IMR-90 (cell line): ENCODE measurements at regions not wholly inside any gene's neighbourhood (a gene's known extent, or its start where the extent isn't known, plus 50 kb on each side); places are given as distances from the start of the nearest gene placed in this dataset.

Experiments
- ATAC-seq: fragments of 200-7000 bp; cut with Tn5 transposase; 2 replicates; pipeline ENCODE4 v1.9.1; 2020; ENCODE audit warnings: low read depth, mild to moderate bottlenecking, moderate library complexity
- BruUV-seq: library from RNA; stranded (reverse); fragments of 400-500 nt; replicated peaks from 2 replicates; lab custom pipeline; 2021; lab: Mats Ljungman, UMichigan
- CTCF ChIA-PET: fragments of 300-600 bp; formaldehyde crosslinking; extraction: SDS; loops from one replicate; lab custom pipeline; 2021; ENCODE audit warnings: antibody characterized with exemption; lab: Yijun Ruan, JAX
- POLR2A ChIA-PET: fragments of 300-600 bp; sonication (Branson Sonifier 250); formaldehyde crosslinking; loops from one replicate; lab custom pipeline; 2022; ENCODE audit warnings: antibody characterized with exemption; ENCODE audit not compliant: unreplicated experiment; lab: Charles Lee
- DNase-seq: peaks from one replicate; pipeline ENCODE4 v3.0.0; 2013
- H2AFZ ChIP-seq: replicated peaks from 2 replicates; pipeline ENCODE3; 2013; ENCODE audit warnings: low read length, mild to moderate bottlenecking; ENCODE audit not compliant: poor library complexity
- H2AK5ac ChIP-seq: 2 replicates; pipeline ENCODE4 v1.6.1; 2013; ENCODE audit warnings: low read depth, low read length, inconsistent platforms
- H2AK9ac ChIP-seq: replicated peaks from 2 replicates; pipeline ENCODE3; 2013; ENCODE audit warnings: mild to moderate bottlenecking, low read depth, low read length, moderate library complexity; ENCODE audit not compliant: poor library complexity
- H2BK120ac ChIP-seq: 2 replicates; pipeline ENCODE4 v1.6.1; 2013; ENCODE audit warnings: low read depth, low read length, inconsistent platforms
- H2BK15ac ChIP-seq: 3 replicates; pipeline ENCODE4 v1.6.1; 2013; ENCODE audit warnings: low read depth, low read length, inconsistent platforms
- H2BK20ac ChIP-seq: 2 replicates; pipeline ENCODE4 v1.6.1; 2013; ENCODE audit warnings: low read depth, mild to moderate bottlenecking, inconsistent platforms, low read length, moderate library complexity
- H2BK5ac ChIP-seq: 2 replicates; pipeline ENCODE4 v1.6.1; 2013; ENCODE audit warnings: mild to moderate bottlenecking, low read depth, low read length, inconsistent platforms; ENCODE audit not compliant: poor library complexity, severe bottlenecking
- H3K14ac ChIP-seq: replicated peaks from 2 replicates; pipeline ENCODE4 v1.6.1; 2013; ENCODE audit warnings: low read depth, low read length, inconsistent platforms
- H3K18ac ChIP-seq: 2 replicates; pipeline ENCODE4 v1.6.1; 2013; ENCODE audit warnings: low read depth, low read length, control low read depth
- H3K23ac ChIP-seq: 2 replicates; pipeline ENCODE4 v1.6.1; 2013; ENCODE audit warnings: low read depth, low read length, inconsistent platforms
- H3K27ac ChIP-seq: 2 replicates; pipeline ENCODE4 v1.5.1; 2013; ENCODE audit warnings: mild to moderate bottlenecking, control low read depth, low read length; ENCODE audit not compliant: insufficient read depth
- H3K27me3 ChIP-seq: 2 replicates; pipeline ENCODE4 v1.6.1; 2013; ENCODE audit warnings: low read length; ENCODE audit not compliant: control insufficient read depth, insufficient read depth
- H3K36me3 ChIP-seq: 2 replicates; pipeline ENCODE4 v1.6.1; 2013; ENCODE audit warnings: low read length, mixed read lengths; ENCODE audit not compliant: control insufficient read depth, insufficient read depth
- H3K4ac ChIP-seq: 2 replicates; pipeline ENCODE4 v1.6.1; 2013; ENCODE audit warnings: low read depth, low read length, inconsistent platforms
- H3K4me1 ChIP-seq: 2 replicates; pipeline ENCODE4 v1.6.1; 2013; ENCODE audit warnings: low read length, mixed read lengths; ENCODE audit not compliant: control insufficient read depth, insufficient read depth
- H3K4me2 ChIP-seq: 2 replicates; pipeline ENCODE4 v1.6.1; 2013; ENCODE audit warnings: low read depth, mild to moderate bottlenecking, control low read depth, low read length, moderate library complexity
- H3K4me3 ChIP-seq: 2 replicates; pipeline ENCODE4 v1.5.1; 2013; ENCODE audit warnings: low read depth, mild to moderate bottlenecking, control low read depth, low read length, moderate library complexity; ENCODE audit not compliant: insufficient read depth
- H3K56ac ChIP-seq: 2 replicates; pipeline ENCODE4 v1.6.1; 2013; ENCODE audit warnings: low read length, inconsistent platforms; ENCODE audit not compliant: insufficient read depth; ENCODE audit errors: extremely low read depth
- H3K79me1 ChIP-seq, 2 experiments: 2 replicates each; pipeline ENCODE4 v1.6.1; 2013; ENCODE audit warnings: low read length in 2 of 2, inconsistent platforms in 1 of 2, low read depth in 1 of 2
- H3K9ac ChIP-seq: 2 replicates; pipeline ENCODE4 v1.6.1; 2013; ENCODE audit warnings: low read depth, low read length, control low read depth
- H3K9me1 ChIP-seq: 2 replicates; pipeline ENCODE4 v1.6.1; 2013; ENCODE audit warnings: low read length, inconsistent platforms; ENCODE audit not compliant: insufficient read depth
- H3K9me3 ChIP-seq: 2 replicates; pipeline ENCODE4 v1.6.1; 2013; ENCODE audit warnings: low read length; ENCODE audit not compliant: control insufficient read depth, insufficient read depth
- H4K20me1 ChIP-seq: 2 replicates; pipeline ENCODE4 v1.6.1; 2013; ENCODE audit warnings: low read length, inconsistent platforms; ENCODE audit not compliant: insufficient read depth
- H4K5ac ChIP-seq: 2 replicates; pipeline ENCODE4 v1.6.1; 2013; ENCODE audit warnings: mild to moderate bottlenecking, low read depth, low read length, control low read depth
- H4K8ac ChIP-seq, 2 experiments: 2 replicates each; pipeline ENCODE4 v1.6.1; 2013; ENCODE audit warnings: low read depth in 2 of 2, low read length in 2 of 2, control low read depth in 1 of 2, inconsistent platforms in 1 of 2
- H4K91ac ChIP-seq: 2 replicates; pipeline ENCODE4 v1.6.1; 2013; ENCODE audit warnings: low read depth, low read length, inconsistent platforms; ENCODE audit not compliant: insufficient read depth
- BHLHE40 ChIP-seq: fragments of 150-350 bp; IDR thresholded peaks from 2 replicates; pipeline ENCODE4 v1.6.1; 2016; ENCODE audit warnings: mild to moderate bottlenecking, low read depth, low read length
- CEBPB ChIP-seq: IDR thresholded peaks from 2 replicates; pipeline ENCODE4 v1.6.1; 2012; ENCODE audit warnings: low read depth, low read length, improper control_type of control experiment
- CHD1 ChIP-seq: IDR thresholded peaks from 2 replicates; pipeline ENCODE4 v1.6.1; 2012; ENCODE audit warnings: low read depth, low read length, improper control_type of control experiment
- CTCF ChIP-seq: conservative IDR thresholded peaks from 2 replicates; pipeline ENCODE4 v1.5.1; 2012; ENCODE audit warnings: mild to moderate bottlenecking, low read depth, low read length, improper control_type of control experiment
- ELK1 ChIP-seq: fragments of 150-350 bp; IDR thresholded peaks from 2 replicates; pipeline ENCODE4 v1.6.1; 2016; ENCODE audit warnings: low read depth, mild to moderate bottlenecking, low read length, moderate library complexity, borderline replicate concordance
- FOS ChIP-seq: fragments of 150-350 bp; IDR thresholded peaks from 2 replicates; pipeline ENCODE4 v1.6.1; 2016; ENCODE audit warnings: low read depth, low read length
- MAFK ChIP-seq: IDR thresholded peaks from 2 replicates; pipeline ENCODE4 v1.6.1; 2012; ENCODE audit warnings: low read depth, low read length, improper control_type of control experiment
- MAZ ChIP-seq: IDR thresholded peaks from 2 replicates; pipeline ENCODE4 v1.6.1; 2012; ENCODE audit warnings: low read depth, mild to moderate bottlenecking, low read length, improper control_type of control experiment, moderate library complexity, borderline replicate concordance
- MXI1 ChIP-seq: IDR thresholded peaks from 2 replicates; pipeline ENCODE4 v1.6.1; 2012; ENCODE audit warnings: low read depth, mild to moderate bottlenecking, low read length, moderate library complexity, borderline replicate concordance
- NFE2L2 ChIP-seq: fragments of 150-350 bp; IDR thresholded peaks from 2 replicates; pipeline ENCODE4 v1.6.1; 2016; ENCODE audit warnings: low read depth, mild to moderate bottlenecking, low read length
- RAD21 ChIP-seq: IDR thresholded peaks from 2 replicates; pipeline ENCODE4 v1.6.1; 2012; ENCODE audit warnings: low read length, improper control_type of control experiment
- RCOR1 ChIP-seq: IDR thresholded peaks from 2 replicates; pipeline ENCODE4 v1.6.1; 2012; ENCODE audit warnings: mild to moderate bottlenecking, low read length, improper control_type of control experiment; ENCODE audit not compliant: insufficient replicate concordance
- RFX5 ChIP-seq: IDR thresholded peaks from 2 replicates; pipeline ENCODE4 v1.8.0; 2012; ENCODE audit warnings: low read depth, mild to moderate bottlenecking, low read length, moderate library complexity
- SMC3 ChIP-seq: fragments of 150-350 bp; IDR thresholded peaks from 2 replicates; pipeline ENCODE4 v1.6.1; 2016; ENCODE audit warnings: low read depth, mild to moderate bottlenecking, antibody characterized with exemption, low read length, moderate library complexity
- WGBS, 2 experiments: methylation state at CpG; one replicate each; pipeline versions ENCODE4 v1.1.5 to v1.1.7; 2013; ENCODE audit warnings: missing lambda C conversion rate in 2 of 2; ENCODE audit not compliant: insufficient read length in 1 of 2; ENCODE audit errors: extremely low coverage in 2 of 2; 5-methylcytosine and 5-hydroxymethylcytosine counted together
- dilution Hi-C: fragments of 300-500 bp; cut with HindIII; formaldehyde crosslinking; loops from one replicate; pipeline ENCODE4 v1.14.3; 2018; ENCODE audit warnings: low sequenced_read_pairs; ENCODE audit not compliant: unreplicated experiment
- in situ Hi-C: fragments of 300-500 bp; cut with MboI; formaldehyde crosslinking; loops from 3 replicates; pipeline ENCODE4 v1.14.3; 2019; ENCODE audit warnings: low sequenced_read_pairs, inconsistent platforms, mixed read lengths
- intact Hi-C: fragments of 100-400 bp; cut with micrococcal nuclease; formaldehyde crosslinking; loops from 2 replicates; pipeline ENCODE4 v1.10.0; 2022
- TF ChIP-seq, protein P1 (sequence below): fragments of 150-350 bp; IDR thresholded peaks from 2 replicates; pipeline ENCODE4 v1.6.1; 2017; ENCODE audit warnings: mild to moderate bottlenecking, antibody characterized with exemption, low read length, low read depth

GRCh38 chr5:133698646-133699526 is 86.5 kb upstream of the FSTL4 start:
- Histone ChIP-seq H4K91ac (no peak overlapping the region), H2BK5ac (no peak overlapping the region), H2AFZ (peak overlapping the region; percentile 32), H4K20me1 (no peaks in the 10 kb centered on the region), H3K56ac (no peak overlapping the region), H3K79me1 (no peaks in the 10 kb centered on the region), H3K4me3 (no peak overlapping the region), H2AK5ac (no peak overlapping the region), H3K4me2 (no peak overlapping the region), H2BK120ac (no peak overlapping the region), H2BK20ac (no peak overlapping the region), H3K14ac (no peak overlapping the region), H3K9me3 (no peaks in the 10 kb centered on the region), H3K9ac (no peak overlapping the region), H3K27ac (no peak overlapping the region), H4K5ac (no peak overlapping the region), H2AK9ac (no peak overlapping the region), H3K4me1 (no peaks in the 10 kb centered on the region), H3K36me3 (no peaks in the 10 kb centered on the region), H3K27me3 (peaks cover 3% of the 10 kb centered on the region), H3K18ac (no peak overlapping the region), H3K4ac (no peak overlapping the region), H2BK15ac (no peak overlapping the region), H3K9me1 (no peaks in the 10 kb centered on the region; the same call in 1 of the 2 replicates), H3K23ac (no peak overlapping the region), H4K8ac (no peak overlapping the region)
- no TSS peak for BruUV-seq
- ChIA-PET POLR2A (no interaction called here), CTCF (no interaction called here)
- in situ Hi-C loops: no loop called here
- WGBS, 2 experiments: 77% methylated on average over 3 of the region's 10 CpGs; no CpG with 5 or more reads in 1 of the 2 experiments
- ATAC-seq: no peak
- dilution Hi-C loops: no loop called here
- no peak for DNase-seq
- intact Hi-C loops: no loop called here
- TF ChIP-seq CEBPB: no peak
- no peak for TF ChIP-seq RFX5
- TF ChIP-seq MAZ: no peak
- TF ChIP-seq CTCF: no peak
- no peak for TF ChIP-seq SMC3
- TF ChIP-seq FOS: no peak
- no peak for TF ChIP-seq RAD21
- TF ChIP-seq NFE2L2: no peak
- no peak for TF ChIP-seq CHD1
- no peak for TF ChIP-seq ELK1
- TF ChIP-seq, protein P1, sequence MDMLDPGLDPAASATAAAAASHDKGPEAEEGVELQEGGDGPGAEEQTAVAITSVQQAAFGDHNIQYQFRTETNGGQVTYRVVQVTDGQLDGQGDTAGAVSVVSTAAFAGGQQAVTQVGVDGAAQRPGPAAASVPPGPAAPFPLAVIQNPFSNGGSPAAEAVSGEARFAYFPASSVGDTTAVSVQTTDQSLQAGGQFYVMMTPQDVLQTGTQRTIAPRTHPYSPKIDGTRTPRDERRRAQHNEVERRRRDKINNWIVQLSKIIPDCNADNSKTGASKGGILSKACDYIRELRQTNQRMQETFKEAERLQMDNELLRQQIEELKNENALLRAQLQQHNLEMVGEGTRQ: no peak
- TF ChIP-seq RCOR1: no peak
- no peak for TF ChIP-seq MAFK
- no peak for TF ChIP-seq MXI1
- TF ChIP-seq BHLHE40: no peak
